GM18951 (cell line): ENCODE measurements at regions not wholly inside any gene's neighbourhood (a gene's known extent, or its start where the extent isn't known, plus 50 kb on each side); places are given as distances from the start of the nearest gene placed in this dataset.

Experiments used
- POLR2A ChIP-seq: IDR thresholded peaks from 4 replicates; pipeline ENCODE4 v1.6.1; 2011; ENCODE audit warnings: mild to moderate bottlenecking; ENCODE audit not compliant: insufficient read length, insufficient read depth; ENCODE audit errors: extremely low read depth
- in situ Hi-C: fragments of 300-500 bp; cut with MboI; formaldehyde crosslinking; loops from one replicate; pipeline ENCODE4 v1.12.0; 2022; ENCODE audit warnings: low sequenced_read_pairs, mixed read lengths, inconsistent platforms; ENCODE audit not compliant: unreplicated experiment

GRCh38 chr22:48756146-48757111 lies 1071.2 kb downstream of the BRD1 start:
- TF ChIP-seq POLR2A = no peak
- in situ Hi-C loops = no loop called here

- in situ Hi-C loops = no loop called here
These were observed 1072.4 kb downstream of the BRD1 start for GRCh38 chr22:48755059-48755949.

DNA sequence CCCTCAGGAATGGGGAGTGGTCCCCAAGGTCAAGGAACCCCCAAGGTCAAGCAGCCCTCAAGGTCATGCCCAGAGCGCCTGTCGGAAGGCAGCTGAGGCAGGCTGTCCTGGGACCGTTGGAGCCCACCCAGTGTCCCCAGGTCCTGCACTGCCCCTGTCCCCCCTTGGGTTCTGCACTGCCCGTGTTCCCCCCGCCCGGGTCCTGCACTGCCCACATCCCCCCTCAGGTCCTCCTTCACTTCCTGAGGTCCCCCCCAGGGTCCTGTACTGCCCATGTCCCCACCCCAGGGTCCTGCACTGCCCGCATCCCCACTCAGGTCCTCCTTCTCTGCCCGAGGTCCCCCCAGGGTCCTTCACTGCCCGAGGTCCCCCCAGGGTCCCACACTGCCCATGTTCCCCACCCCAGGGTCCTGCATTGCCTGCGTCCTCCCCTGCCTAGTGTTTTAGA lies 1073.0 kb downstream of the BRD1 start:
- in situ Hi-C loops = no loop called here
- no peak for TF ChIP-seq POLR2A

More at GRCh38 chr22:48755059-48755949, 1072.4 kb downstream of the BRD1 start:
- TF ChIP-seq POLR2A = no peak

- in situ Hi-C loops = no loop called here
- no peak for TF ChIP-seq POLR2A
These were observed 1073.7 kb downstream of the BRD1 start for GRCh38 chr22:48753752-48754517.

DNA sequence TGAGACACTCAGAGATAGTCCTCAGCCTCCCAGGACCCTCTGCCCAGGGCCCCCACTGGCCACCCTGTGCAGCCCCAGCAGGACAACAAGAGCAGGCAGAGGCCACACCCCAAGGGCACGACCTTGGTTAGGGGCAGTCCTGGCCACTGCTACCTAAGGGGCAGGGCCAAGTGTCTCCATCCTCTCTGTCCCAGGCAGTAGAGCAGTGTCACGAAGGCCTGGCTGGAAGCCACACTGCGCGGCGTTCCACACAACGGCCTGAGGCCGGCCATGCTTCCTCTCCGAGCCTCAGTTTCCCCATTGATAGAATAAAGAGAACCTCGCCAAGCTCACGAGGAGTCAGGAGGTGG lies 1074.3 kb downstream of the BRD1 start:
- TF ChIP-seq POLR2A = no peak
- in situ Hi-C loops = no loop called here

GRCh38 chr22:48752451-48753380 lies 1075.0 kb downstream of the BRD1 start:
- no peak for TF ChIP-seq POLR2A
- in situ Hi-C loops = no loop called here

GRCh38 chr22:48751539-48752437 lies 1075.9 kb downstream of the BRD1 start:
- TF ChIP-seq POLR2A = no peak
- in situ Hi-C loops = no loop called here

- TF ChIP-seq POLR2A = no peak
- in situ Hi-C loops = no loop called here
These were observed 1076.7 kb downstream of the BRD1 start for GRCh38 chr22:48750826-48751440.

DNA sequence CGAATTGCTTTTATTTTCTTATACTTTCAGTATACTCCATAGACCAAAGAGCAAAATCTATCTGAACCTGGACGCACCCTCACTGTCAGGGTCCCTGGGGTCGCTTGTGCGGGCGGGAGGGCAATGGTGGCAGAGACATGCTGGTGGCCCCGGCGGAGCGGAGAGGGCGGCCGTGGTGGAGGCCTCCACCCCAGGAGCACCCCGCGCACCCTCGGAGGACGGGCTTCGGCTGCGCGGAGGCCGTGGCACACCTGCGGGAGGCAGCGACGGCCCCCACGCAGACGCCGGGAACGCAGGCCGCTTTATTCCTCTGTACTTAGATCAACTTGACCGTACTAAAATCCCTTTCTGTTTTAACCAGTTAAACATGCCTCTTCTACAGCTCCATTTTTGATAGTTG lies 1077.4 kb downstream of the BRD1 start:
- TF ChIP-seq POLR2A = no peak
- in situ Hi-C loops = no loop called here

GRCh38 chr22:48749555-48750227 lies 1078.0 kb downstream of the BRD1 start:
- in situ Hi-C loops = no loop called here
- TF ChIP-seq POLR2A = no peak
